ENCODE measurements at regions not wholly inside any gene's neighbourhood (a gene's known extent, or its start where the extent isn't known, plus 50 kb on each side); places are given as distances from the start of the nearest gene placed in this dataset.
"Not testable (repeated sequence)": the region's sequence is repeated elsewhere in the genome, so short reads cannot be mapped to it uniquely, and the experiment has no call there.

GRCh38 chr1:194024659-194025058 lies 838.2 kb upstream of the B3GALT2 start:
- Histone ChIP-seq H3K4me1 (ENCODE audit: control insufficient read depth in 3 of 3, insufficient read depth in 3 of 3, low read length in 3 of 3) (no peaks in the 10 kb centered on the region), H3K27me3 (ENCODE audit: control insufficient read depth in 3 of 3, insufficient read depth in 3 of 3, low read length in 3 of 3) (no peaks in the 10 kb centered on the region), H3K27ac (ENCODE audit: low read depth, low read length) (no peak overlapping the region), H3K9ac (ENCODE audit: low read depth in 1 of 3, low read length in 3 of 3) (no peak overlapping the region), H3K9me3 (ENCODE audit: control insufficient read depth in 3 of 3, low read length in 3 of 3) (no peaks in the 10 kb centered on the region), H3K4me3 (ENCODE audit: low read length in 3 of 3) (no peak overlapping the region), H3K36me3 (ENCODE audit: control insufficient read depth in 3 of 3, insufficient read depth in 3 of 3, low read length in 3 of 3) (no peaks in the 10 kb centered on the region)

- Histone ChIP-seq H3K27ac (ENCODE audit: low read depth, low read length) (no peak overlapping the region), H3K36me3 (ENCODE audit: control insufficient read depth in 3 of 3, insufficient read depth in 3 of 3, low read length in 3 of 3) (no peaks in the 10 kb centered on the region), H3K9me3 (ENCODE audit: control insufficient read depth in 3 of 3, low read length in 3 of 3) (no peaks in the 10 kb centered on the region), H3K9ac (ENCODE audit: low read depth in 1 of 3, low read length in 3 of 3) (no peak overlapping the region), H3K27me3 (ENCODE audit: control insufficient read depth in 3 of 3, insufficient read depth in 3 of 3, low read length in 3 of 3) (no peaks in the 10 kb centered on the region), H3K4me1 (ENCODE audit: control insufficient read depth in 3 of 3, insufficient read depth in 3 of 3, low read length in 3 of 3) (no peaks in the 10 kb centered on the region), H3K4me3 (ENCODE audit: low read length in 3 of 3) (no peak overlapping the region)
These were observed 827.6 kb upstream of the B3GALT2 start for GRCh38 chr1:194014014-194014413.

DNA sequence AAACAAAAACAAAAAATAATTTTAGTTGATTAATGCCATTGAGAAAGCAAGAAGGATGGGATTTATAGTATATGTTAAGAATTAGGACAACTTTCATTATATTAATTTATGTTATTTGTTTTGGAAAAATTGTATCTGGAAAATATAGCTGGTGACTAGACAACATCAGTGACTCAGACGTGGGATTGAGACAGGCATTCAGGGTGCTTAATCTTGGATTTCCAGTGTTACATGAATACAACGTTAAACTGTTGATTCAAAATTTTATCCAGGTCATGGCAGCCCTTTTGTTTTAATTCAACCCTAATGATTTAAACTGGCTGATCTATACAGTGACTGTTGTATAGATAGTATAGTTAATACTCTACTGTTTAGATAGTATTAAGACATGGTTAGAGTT lies 827.1 kb upstream of the B3GALT2 start:
- Histone ChIP-seq H3K4me1 (ENCODE audit: control insufficient read depth in 3 of 3, insufficient read depth in 3 of 3, low read length in 3 of 3) (no peaks in the 10 kb centered on the region), H3K4me3 (ENCODE audit: low read length in 3 of 3) (no peak overlapping the region), H3K9me3 (ENCODE audit: control insufficient read depth in 3 of 3, low read length in 3 of 3) (no peaks in the 10 kb centered on the region), H3K9ac (ENCODE audit: low read depth in 1 of 3, low read length in 3 of 3) (no peak overlapping the region), H3K27me3 (ENCODE audit: control insufficient read depth in 3 of 3, insufficient read depth in 3 of 3, low read length in 3 of 3) (no peaks in the 10 kb centered on the region), H3K36me3 (ENCODE audit: control insufficient read depth in 3 of 3, insufficient read depth in 3 of 3, low read length in 3 of 3) (no peaks in the 10 kb centered on the region), H3K27ac (ENCODE audit: low read depth, low read length) (no peak overlapping the region)

- Histone ChIP-seq H3K36me3 (ENCODE audit: control insufficient read depth in 3 of 3, insufficient read depth in 3 of 3, low read length in 3 of 3) (no peaks in the 10 kb centered on the region), H3K4me3 (ENCODE audit: low read length in 3 of 3) (no peak overlapping the region), H3K9me3 (ENCODE audit: control insufficient read depth in 3 of 3, low read length in 3 of 3) (no peaks in the 10 kb centered on the region), H3K27me3 (ENCODE audit: control insufficient read depth in 3 of 3, insufficient read depth in 3 of 3, low read length in 3 of 3) (no peaks in the 10 kb centered on the region), H3K4me1 (ENCODE audit: control insufficient read depth in 3 of 3, insufficient read depth in 3 of 3, low read length in 3 of 3) (no peaks in the 10 kb centered on the region), H3K9ac (ENCODE audit: low read depth in 1 of 3, low read length in 3 of 3) (no peak overlapping the region), H3K27ac (ENCODE audit: low read depth, low read length) (no peak overlapping the region)
These were observed 817.7 kb upstream of the B3GALT2 start for GRCh38 chr1:194004146-194004545.

- not testable (repeated sequence) for H3K4me1 ChIP-seq (ENCODE audit: control insufficient read depth in 3 of 3, insufficient read depth in 3 of 3, low read length in 3 of 3); H3K27me3 ChIP-seq (ENCODE audit: control insufficient read depth in 3 of 3, insufficient read depth in 3 of 3, low read length in 3 of 3); H3K27ac ChIP-seq (ENCODE audit: low read depth, low read length); H3K4me3 ChIP-seq (ENCODE audit: low read length in 3 of 3); H3K9ac ChIP-seq (ENCODE audit: low read depth in 1 of 3, low read length in 3 of 3); H3K9me3 ChIP-seq (ENCODE audit: control insufficient read depth in 3 of 3, low read length in 3 of 3); H3K36me3 ChIP-seq (ENCODE audit: control insufficient read depth in 3 of 3, insufficient read depth in 3 of 3, low read length in 3 of 3)
These were observed 815.4 kb upstream of the B3GALT2 start for GRCh38 chr1:194001726-194002350.

DNA sequence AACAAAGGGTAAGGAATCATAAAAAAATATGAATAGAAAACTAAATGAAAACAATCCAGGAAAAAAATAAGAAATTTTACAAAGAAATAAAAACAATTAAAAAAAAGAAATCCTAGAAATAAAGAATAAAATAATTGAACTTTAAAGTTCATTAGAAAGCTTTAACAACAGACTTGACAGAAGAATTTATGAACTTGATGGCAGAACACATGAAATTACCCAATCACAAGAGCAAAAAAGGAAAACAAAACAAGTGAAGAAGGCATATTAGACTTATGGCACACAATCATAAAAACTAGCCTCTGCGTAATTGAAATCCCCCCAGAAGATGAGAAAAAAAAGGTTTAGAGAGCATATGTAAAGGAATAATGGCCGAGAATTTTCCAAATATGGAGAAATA lies 802.5 kb upstream of the B3GALT2 start:
- H3K36me3 ChIP-seq (ENCODE audit: control insufficient read depth in 3 of 3, insufficient read depth in 3 of 3, low read length in 3 of 3) = no peaks in the 10 kb centered on the region
- no peaks in the 10 kb centered on the region for H3K4me1 ChIP-seq (ENCODE audit: control insufficient read depth in 3 of 3, insufficient read depth in 3 of 3, low read length in 3 of 3)
- no peak overlapping the region for H3K9ac ChIP-seq (ENCODE audit: low read depth in 1 of 3, low read length in 3 of 3)
- no peaks in the 10 kb centered on the region for H3K27me3 ChIP-seq (ENCODE audit: control insufficient read depth in 3 of 3, insufficient read depth in 3 of 3, low read length in 3 of 3)
- no peak overlapping the region for H3K27ac ChIP-seq (ENCODE audit: low read depth, low read length)
- H3K9me3 ChIP-seq (ENCODE audit: control insufficient read depth in 3 of 3, low read length in 3 of 3) = peaks cover 0 to 3% (median 0%) of the 10 kb centered on the region in 3 donors
- H3K4me3 ChIP-seq (ENCODE audit: low read length in 3 of 3) = no peak overlapping the region

DNA sequence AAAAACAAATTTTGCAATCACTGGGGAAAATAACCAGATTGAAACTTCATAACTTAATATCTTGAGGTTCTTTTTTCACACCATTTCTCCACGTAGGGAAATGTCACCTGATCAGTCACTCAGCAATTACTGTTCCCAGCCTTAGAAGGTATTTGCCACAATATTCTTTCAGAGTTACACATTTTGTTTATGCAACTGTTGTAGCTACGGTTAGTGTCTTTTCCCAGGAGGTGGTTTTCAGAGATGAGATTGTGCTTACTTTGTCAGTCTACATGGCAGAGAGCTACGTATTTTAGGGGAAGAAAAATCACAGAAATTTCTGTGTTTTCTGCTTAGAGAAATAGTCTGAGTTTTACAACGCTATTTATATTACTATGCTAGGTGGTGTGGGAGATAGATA lies 792.8 kb upstream of the B3GALT2 start:
- Histone ChIP-seq H3K9me3 (ENCODE audit: control insufficient read depth in 3 of 3, low read length in 3 of 3) (no peaks in the 10 kb centered on the region), H3K36me3 (ENCODE audit: control insufficient read depth in 3 of 3, insufficient read depth in 3 of 3, low read length in 3 of 3) (no peaks in the 10 kb centered on the region), H3K4me1 (ENCODE audit: control insufficient read depth in 3 of 3, insufficient read depth in 3 of 3, low read length in 3 of 3) (no peaks in the 10 kb centered on the region), H3K4me3 (ENCODE audit: low read length in 3 of 3) (no peak overlapping the region), H3K27me3 (ENCODE audit: control insufficient read depth in 3 of 3, insufficient read depth in 3 of 3, low read length in 3 of 3) (no peaks in the 10 kb centered on the region), H3K27ac (ENCODE audit: low read depth, low read length) (no peak overlapping the region), H3K9ac (ENCODE audit: low read depth in 1 of 3, low read length in 3 of 3) (no peak overlapping the region)

GRCh38 chr1:193974286-193974798 lies 787.9 kb upstream of the B3GALT2 start:
- H3K36me3 ChIP-seq (ENCODE audit: control insufficient read depth in 3 of 3, insufficient read depth in 3 of 3, low read length in 3 of 3) = no peaks in the 10 kb centered on the region
- H3K4me1 ChIP-seq (ENCODE audit: control insufficient read depth in 3 of 3, insufficient read depth in 3 of 3, low read length in 3 of 3) = no peaks in the 10 kb centered on the region
- H3K27me3 ChIP-seq (ENCODE audit: control insufficient read depth in 3 of 3, insufficient read depth in 3 of 3, low read length in 3 of 3) = no peaks in the 10 kb centered on the region
- no peaks in the 10 kb centered on the region for H3K9me3 ChIP-seq (ENCODE audit: control insufficient read depth in 3 of 3, low read length in 3 of 3)
- H3K4me3 ChIP-seq (ENCODE audit: low read length in 3 of 3) = no peak overlapping the region
- H3K27ac ChIP-seq (ENCODE audit: low read depth, low read length) = no peak overlapping the region
- H3K9ac ChIP-seq (ENCODE audit: low read depth in 1 of 3, low read length in 3 of 3) = no peak overlapping the region

DNA sequence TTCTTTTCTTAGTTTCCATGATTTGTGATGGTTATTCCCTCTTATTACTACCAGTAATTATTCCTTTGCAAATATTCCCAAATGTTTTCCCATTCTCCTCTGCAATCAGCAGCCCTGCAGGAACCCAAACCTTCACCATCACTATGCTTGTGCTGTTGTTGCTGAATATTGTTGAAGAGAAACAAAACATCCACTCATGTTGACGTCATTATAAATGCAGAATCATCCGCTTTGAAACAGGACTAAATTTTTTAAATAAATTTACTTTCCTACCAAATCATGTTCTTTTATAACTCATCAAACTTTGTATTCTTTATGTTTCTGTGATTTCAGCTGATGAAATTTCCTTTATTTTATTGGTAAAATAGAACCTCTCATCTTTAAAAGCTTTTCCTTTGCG lies 787.0 kb upstream of the B3GALT2 start:
- H3K4me1 ChIP-seq (ENCODE audit: control insufficient read depth in 3 of 3, insufficient read depth in 3 of 3, low read length in 3 of 3) = no peaks in the 10 kb centered on the region
- no peaks in the 10 kb centered on the region for H3K9me3 ChIP-seq (ENCODE audit: control insufficient read depth in 3 of 3, low read length in 3 of 3)
- no peaks in the 10 kb centered on the region for H3K36me3 ChIP-seq (ENCODE audit: control insufficient read depth in 3 of 3, insufficient read depth in 3 of 3, low read length in 3 of 3)
- no peak overlapping the region for H3K4me3 ChIP-seq (ENCODE audit: low read length in 3 of 3)
- no peaks in the 10 kb centered on the region for H3K27me3 ChIP-seq (ENCODE audit: control insufficient read depth in 3 of 3, insufficient read depth in 3 of 3, low read length in 3 of 3)
- H3K27ac ChIP-seq (ENCODE audit: low read depth, low read length) = no peak overlapping the region
- H3K9ac ChIP-seq (ENCODE audit: low read depth in 1 of 3, low read length in 3 of 3) = no peak overlapping the region

DNA sequence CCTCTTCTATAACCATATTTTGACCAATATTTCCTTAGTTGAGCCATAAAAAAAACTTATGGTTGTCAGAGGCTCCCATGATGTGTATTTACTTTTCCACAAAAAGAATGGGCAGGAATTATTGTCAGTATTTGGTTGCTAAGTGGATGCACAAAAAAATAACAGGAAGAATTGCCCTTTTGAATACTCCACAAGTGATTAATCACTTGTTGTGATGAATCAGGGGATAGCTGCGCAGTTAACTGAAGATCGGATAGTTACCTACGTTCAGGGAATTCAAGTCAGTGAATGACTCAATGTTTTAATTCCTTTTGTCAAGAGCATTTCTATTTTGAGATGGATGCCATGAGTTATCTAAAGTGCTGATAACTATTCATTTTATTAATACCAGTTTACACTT lies 785.2 kb upstream of the B3GALT2 start:
- Histone ChIP-seq H3K27ac (ENCODE audit: low read depth, low read length) (no peak overlapping the region), H3K9ac (ENCODE audit: low read depth in 1 of 3, low read length in 3 of 3) (no peak overlapping the region), H3K4me1 (ENCODE audit: control insufficient read depth in 3 of 3, insufficient read depth in 3 of 3, low read length in 3 of 3) (no peaks in the 10 kb centered on the region), H3K36me3 (ENCODE audit: control insufficient read depth in 3 of 3, insufficient read depth in 3 of 3, low read length in 3 of 3) (no peaks in the 10 kb centered on the region), H3K9me3 (ENCODE audit: control insufficient read depth in 3 of 3, low read length in 3 of 3) (no peaks in the 10 kb centered on the region), H3K4me3 (ENCODE audit: low read length in 3 of 3) (no peak overlapping the region), H3K27me3 (ENCODE audit: control insufficient read depth in 3 of 3, insufficient read depth in 3 of 3, low read length in 3 of 3) (no peaks in the 10 kb centered on the region)
